HCT116 (cell line): ENCODE measurements at regions not wholly inside any gene's neighbourhood (a gene's known extent, or its start where the extent isn't known, plus 50 kb on each side); places are given as distances from the start of the nearest gene placed in this dataset.

Experiments
- ATAC-seq: fragments of 200-7000 bp; cut with Tn5 transposase; 2 replicates; pipeline ENCODE4 v1.9.1; 2020; ENCODE audit warnings: mild to moderate bottlenecking, moderate library complexity
- BruUV-seq: library from RNA; stranded (reverse); fragments of 400-500 nt; replicated peaks from 2 replicates; lab custom pipeline; 2021; lab: Mats Ljungman, UMichigan
- CTCF ChIA-PET: fragments of 300-600 bp; sonication (Branson Sonifier 250); formaldehyde crosslinking; loops from one replicate; lab custom pipeline; 2021; ENCODE audit warnings: antibody characterized with exemption; lab: Charles Lee
- POLR2A ChIA-PET: fragments of 300-600, 350-600 bp; sonication (Branson Sonifier 250); formaldehyde crosslinking; loops from one replicate; lab custom pipeline; 2021; ENCODE audit warnings: antibody characterized with exemption; lab: Charles Lee
- RAD21 ChIA-PET, 2 experiments: fragments of 300-600 bp; sonication (Branson Sonifier 250); formaldehyde crosslinking; loops; one replicate each; lab custom pipeline; 2023; ENCODE audit warnings: low total read pairs in 2 of 2; ENCODE audit not compliant: uncharacterized antibody in 2 of 2, unreplicated experiment in 2 of 2, low non-redundant PET in 1 of 2; lab: Charles Lee
- DNase-seq: peaks from one replicate; pipeline ENCODE4 v3.0.0-alpha.2; 2010; ENCODE audit warnings: low read depth, low spot score
- H2AFZ ChIP-seq: fragments of 200-600 bp; shearing (Covaris generic), sonication (generic); 2 replicates; pipeline ENCODE4 v1.6.1; 2017; ENCODE audit warnings: low read depth, mixed run types, mixed read lengths, antibody characterized with exemption, low read length; ENCODE audit not compliant: poor library complexity, severe bottlenecking
- H3K27ac ChIP-seq: 2 replicates; pipeline ENCODE4 v1.5.1; 2012; ENCODE audit warnings: low read depth, low read length
- H3K27me3 ChIP-seq: fragments of 200-600 bp; sonication (generic); 2 replicates; pipeline ENCODE4 v1.6.1; 2016; ENCODE audit warnings: mixed run types, low read length, mixed read lengths; ENCODE audit not compliant: insufficient read depth
- H3K36me3 ChIP-seq, 2 experiments: fragments of 200-500 bp in 1 of 2; fragments of 200-600 bp in 1 of 2; sonication (Bioruptor generic) in 1 of 2; sonication (generic) in 1 of 2; 2 replicates each; pipeline versions ENCODE4 v1.5.1 to v1.6.1; 2014 to 2016; ENCODE audit warnings: low read length in 2 of 2, inconsistent platforms in 1 of 2, mixed read lengths in 1 of 2, mixed run types in 1 of 2; ENCODE audit not compliant: insufficient read depth in 2 of 2, control insufficient read depth in 1 of 2
- H3K4me1 ChIP-seq, 2 experiments: fragments of 200-600 bp in 1 of 2; sonication (generic) in 1 of 2; 2 replicates each; pipeline versions ENCODE4 v1.5.1 to v1.6.1; 2012 to 2017; ENCODE audit warnings: low read length in 2 of 2, inconsistent platforms in 1 of 2, mild to moderate bottlenecking in 1 of 2, mixed read lengths in 1 of 2, mixed run types in 1 of 2, moderate library complexity in 1 of 2; ENCODE audit not compliant: insufficient read depth in 2 of 2, control insufficient read depth in 1 of 2
- H3K4me2 ChIP-seq: fragments of 200-600 bp; sonication (generic); 2 replicates; pipeline ENCODE4 v1.6.1; 2017; ENCODE audit warnings: mixed run types, low read length, mixed read lengths
- H3K4me3 ChIP-seq, 2 experiments: fragments of 200-600 bp in 1 of 2; sonication (generic) in 1 of 2; replicated peaks in 1 of 2; 2 replicates each; pipeline ENCODE4 v1.5.1; 2011 to 2016; ENCODE audit warnings: low read length in 2 of 2, control low read depth in 1 of 2, low read depth in 1 of 2, mild to moderate bottlenecking in 1 of 2, mixed read lengths in 1 of 2, mixed run types in 1 of 2
- H3K79me2 ChIP-seq: fragments of 200-600 bp; sonication (generic); 2 replicates; pipeline ENCODE4 v1.6.1; 2017; ENCODE audit warnings: mild to moderate bottlenecking, mixed run types, low read length, moderate library complexity, mixed read lengths; ENCODE audit not compliant: insufficient read depth
- H3K9ac ChIP-seq: fragments of 200-600 bp; sonication (generic); 2 replicates; pipeline ENCODE4 v1.6.1; 2016; ENCODE audit warnings: low read length, mixed read lengths
- H3K9me2 ChIP-seq: fragments of 200-600 bp; sonication (generic), shearing (Covaris generic); 2 replicates; pipeline ENCODE4 v1.6.1; 2017; ENCODE audit warnings: mixed run types, mild to moderate bottlenecking, moderate library complexity; ENCODE audit not compliant: insufficient read depth
- H3K9me3 ChIP-seq, 2 experiments: fragments of 200-500 bp in 1 of 2; fragments of 200-600 bp in 1 of 2; sonication (Bioruptor generic) in 1 of 2; sonication (generic) in 1 of 2; 2 replicates each; pipeline ENCODE4 v1.6.1; 2014 to 2017; ENCODE audit warnings: low read length in 2 of 2, mixed read lengths in 2 of 2, inconsistent platforms in 1 of 2, low read depth in 1 of 2, mild to moderate bottlenecking in 1 of 2, mixed run types in 1 of 2, moderate library complexity in 1 of 2; ENCODE audit not compliant: control insufficient read depth in 1 of 2, insufficient read depth in 1 of 2
- H4K20me1 ChIP-seq: fragments of 200-600 bp; sonication (generic), shearing (Covaris generic); 2 replicates; pipeline ENCODE4 v1.6.1; 2017; ENCODE audit warnings: mixed run types, mild to moderate bottlenecking, moderate library complexity; ENCODE audit not compliant: insufficient read depth
- ATF3 ChIP-seq: IDR thresholded peaks from 2 replicates; pipeline ENCODE4 v1.6.1; 2012
- CBX3 ChIP-seq: IDR thresholded peaks from 2 replicates; pipeline ENCODE4 v1.6.1; 2012; ENCODE audit warnings: low read depth
- CEBPB ChIP-seq: IDR thresholded peaks from 2 replicates; pipeline ENCODE4 v1.6.1; 2012; ENCODE audit warnings: low read depth
- CTCF ChIP-seq, 3 experiments: fragments of 200-600 bp in 1 of 3; sonication (generic) in 1 of 3; IDR thresholded peaks in 2 of 3; conservative IDR thresholded peaks in 1 of 3; 2 replicates each; pipeline ENCODE4 v1.5.1; 2012 to 2017; ENCODE audit warnings: low read depth in 2 of 3, low read length in 2 of 3, antibody characterized with exemption in 1 of 3, borderline replicate concordance in 1 of 3, control low read depth in 1 of 3, mild to moderate bottlenecking in 1 of 3, mixed read lengths in 1 of 3, mixed run types in 1 of 3, moderate library complexity in 1 of 3; ENCODE audit not compliant: insufficient read depth in 1 of 3
- EGR1 ChIP-seq: IDR thresholded peaks from 2 replicates; pipeline ENCODE4 v1.6.1; 2012; ENCODE audit warnings: low read depth
- EZH2 ChIP-seq: fragments of 200-600 bp; sonication (generic); IDR thresholded peaks from 2 replicates; pipeline ENCODE4 v1.6.1; 2017; ENCODE audit warnings: antibody characterized with exemption, mixed run types
- FOSL1 ChIP-seq: IDR thresholded peaks from 2 replicates; pipeline ENCODE4 v1.6.1; 2012; ENCODE audit warnings: low read depth
- JUND ChIP-seq: IDR thresholded peaks from 2 replicates; pipeline ENCODE4 v1.6.1; 2012
- POLR2AphosphoS5 ChIP-seq: IDR thresholded peaks from 2 replicates; pipeline ENCODE4 v1.6.1; 2011; ENCODE audit warnings: mild to moderate bottlenecking, low read depth, low read length, moderate library complexity
- RAD21 ChIP-seq: IDR thresholded peaks from 2 replicates; pipeline ENCODE4 v1.6.1; 2012; ENCODE audit warnings: low read depth, mild to moderate bottlenecking
- REST ChIP-seq: IDR thresholded peaks from 2 replicates; pipeline ENCODE4 v1.6.1; 2012; ENCODE audit warnings: low read depth
- SP1 ChIP-seq: IDR thresholded peaks from 2 replicates; pipeline ENCODE4 v1.6.1; 2012; ENCODE audit warnings: low read depth
- SRF ChIP-seq: IDR thresholded peaks from 2 replicates; pipeline ENCODE4 v1.6.1; 2012; ENCODE audit warnings: low read depth
- TCF7L2 ChIP-seq: IDR thresholded peaks from 2 replicates; pipeline ENCODE4 v1.7.0; 2011; ENCODE audit warnings: borderline replicate concordance, inconsistent platforms; ENCODE audit not compliant: insufficient read depth, insufficient read length; ENCODE audit errors: extremely low read depth
- ZFX ChIP-seq: fragments of 450-650 bp; IDR thresholded peaks from 2 replicates; pipeline ENCODE4 v1.6.1; 2017
- intact Hi-C: fragments of 100-400 bp; cut with micrococcal nuclease; formaldehyde crosslinking; loops from 2 replicates; pipeline ENCODE4 v1.10.0; 2022

DNA sequence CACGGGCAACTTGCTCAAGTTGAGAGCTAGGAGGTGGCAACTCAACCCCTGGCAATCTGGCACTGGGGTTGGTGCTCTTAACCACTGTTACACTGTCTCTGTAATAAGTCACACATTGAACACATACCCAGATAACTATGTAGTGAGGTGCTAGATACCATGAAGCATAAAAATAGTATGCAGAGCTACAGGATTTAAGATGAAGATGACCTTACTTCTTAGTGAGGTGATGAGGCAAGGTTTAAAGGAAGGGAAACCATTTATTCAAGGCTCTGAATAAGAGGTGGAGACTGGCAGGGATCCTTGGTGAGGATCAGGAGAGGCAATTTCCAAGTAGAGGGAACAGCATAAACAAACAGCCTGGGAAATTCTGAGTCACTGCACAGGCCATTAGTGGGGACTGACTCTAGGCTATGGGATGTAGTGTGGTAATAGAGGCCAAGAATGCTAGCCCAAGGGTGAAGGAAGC lies 67.6 kb upstream of the NR3C1 start:
- BruUV-seq = no TSS peak
- H3K4me1 ChIP-seq = peaks cover 0 to 4% of the 10 kb centered on the region in 2 experiments; a peak in 1 of 4 replicates
- no peaks in the 10 kb centered on the region for H3K9me3 ChIP-seq
- H2AFZ ChIP-seq = no peak overlapping the region
- DNase-seq (no peak), ATAC-seq (no peak)
- no peaks in the 10 kb centered on the region for H3K9me2 ChIP-seq
- no peak overlapping the region for H3K4me2 ChIP-seq
- no peaks in the 10 kb centered on the region for H3K79me2 ChIP-seq
- POLR2A ChIA-PET = no interaction called here
- RAD21 ChIA-PET = no interaction called here
- H3K9ac ChIP-seq = no peak overlapping the region
- no peak overlapping the region for H3K4me3 ChIP-seq
- no peak for TF ChIP-seq POLR2AphosphoS5
- no peak overlapping the region for H3K27ac ChIP-seq
- no peaks in the 10 kb centered on the region for H4K20me1 ChIP-seq
- CTCF ChIA-PET = no interaction called here
- H3K27me3 ChIP-seq = no peaks in the 10 kb centered on the region
- intact Hi-C loops = no loop called here
- H3K36me3 ChIP-seq = no peaks in the 10 kb centered on the region

GRCh38 chr5:143470120-143470519 lies 66.6 kb upstream of the NR3C1 start:
- Histone ChIP-seq H3K9me2 (no peaks in the 10 kb centered on the region), H3K27me3 (no peaks in the 10 kb centered on the region), H3K4me3 (no peak overlapping the region), H4K20me1 (no peaks in the 10 kb centered on the region), H3K36me3 (no peaks in the 10 kb centered on the region), H3K9ac (no peak overlapping the region), H3K4me2 (no peak overlapping the region), H3K9me3 (no peaks in the 10 kb centered on the region), H3K27ac (no peak overlapping the region), H3K79me2 (no peaks in the 10 kb centered on the region), H2AFZ (no peak overlapping the region), H3K4me1 (peaks cover 0 to 4% of the 10 kb centered on the region in 2 experiments; a peak in 1 of 4 replicates)
- no TSS peak for BruUV-seq
- no peak for DNase-seq
- intact Hi-C loops = no loop called here
- ChIA-PET POLR2A (no interaction called here), CTCF (no interaction called here), RAD21 (no interaction called here)
- TF ChIP-seq FOSL1 = no peak
- no peak for TF ChIP-seq EZH2
- no peak for TF ChIP-seq TCF7L2
- TF ChIP-seq CTCF (IDR thresholded peaks at IDR 0.05 in 2 of 3, conservative IDR thresholded peaks at IDR 0.05 in 1 of 3; ENCODE audit: borderline replicate concordance in 1 of 3, insufficient read depth in 1 of 3, low read depth in 2 of 3, low read length in 2 of 3) = no peak
- TF ChIP-seq CBX3 = no peak
- TF ChIP-seq POLR2AphosphoS5 = no peak
- TF ChIP-seq RAD21 = no peak
- no peak for TF ChIP-seq ATF3
- TF ChIP-seq CEBPB = no peak
- TF ChIP-seq EGR1 = no peak
- TF ChIP-seq JUND = no peak
- no peak for TF ChIP-seq ZFX
- TF ChIP-seq SRF = no peak
- no peak for TF ChIP-seq SP1
- no peak for TF ChIP-seq REST
- ATAC-seq = no peak
